Panc1 (cell line): ENCODE measurements at regions not wholly inside any gene's neighbourhood (a gene's known extent, or its start where the extent isn't known, plus 50 kb on each side); places are given as distances from the start of the nearest gene placed in this dataset.

ENCODE experiments used
- CTCF ChIP-seq: fragments of 450-650 bp; IDR thresholded peaks from 2 replicates; pipeline ENCODE4 v1.5.1; 2017; ENCODE audit warnings: mild to moderate bottlenecking
- POLR2AphosphoS5 ChIP-seq: IDR thresholded peaks from 2 replicates; pipeline ENCODE4 v1.6.1; 2012; ENCODE audit warnings: mild to moderate bottlenecking, low read depth, low read length, moderate library complexity
- REST ChIP-seq, 2 experiments: IDR thresholded peaks; 2 replicates each; pipeline ENCODE4 v1.6.1; 2011 to 2012; ENCODE audit warnings: low read depth in 2 of 2, control low read depth in 1 of 2, low read length in 1 of 2, mild to moderate bottlenecking in 1 of 2, moderate library complexity in 1 of 2; ENCODE audit not compliant: insufficient read depth in 1 of 2

DNA sequence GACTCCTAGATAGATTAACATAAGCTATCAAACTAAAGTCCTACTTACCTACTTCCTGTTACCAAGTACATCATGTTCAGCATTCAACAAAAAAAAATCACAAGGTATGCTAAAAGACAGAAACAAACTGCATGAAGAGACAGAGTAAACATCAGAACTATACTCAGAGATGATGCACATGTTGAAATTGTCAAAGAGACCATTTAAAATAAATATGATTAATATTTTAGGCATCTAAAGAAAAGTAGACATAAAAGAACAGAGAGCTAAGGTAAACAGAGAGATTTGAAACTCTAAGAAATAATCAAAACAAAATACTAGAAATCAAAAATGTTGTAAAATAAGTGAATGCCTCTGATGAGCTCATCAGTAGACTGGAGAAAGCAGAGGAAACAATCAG, 224.8 kb upstream of the STAC start:
- TF ChIP-seq CTCF: no peak
- no peak for TF ChIP-seq REST (IDR thresholded peaks at IDR 0.05; ENCODE audit: insufficient read depth in 1 of 2, low read depth in 2 of 2, low read length in 1 of 2)
- TF ChIP-seq POLR2AphosphoS5: no peak
